ENCODE measurements at regions not wholly inside any gene's neighbourhood (a gene's known extent, or its start where the extent isn't known, plus 50 kb on each side); places are given as distances from the start of the nearest gene placed in this dataset.

DNA sequence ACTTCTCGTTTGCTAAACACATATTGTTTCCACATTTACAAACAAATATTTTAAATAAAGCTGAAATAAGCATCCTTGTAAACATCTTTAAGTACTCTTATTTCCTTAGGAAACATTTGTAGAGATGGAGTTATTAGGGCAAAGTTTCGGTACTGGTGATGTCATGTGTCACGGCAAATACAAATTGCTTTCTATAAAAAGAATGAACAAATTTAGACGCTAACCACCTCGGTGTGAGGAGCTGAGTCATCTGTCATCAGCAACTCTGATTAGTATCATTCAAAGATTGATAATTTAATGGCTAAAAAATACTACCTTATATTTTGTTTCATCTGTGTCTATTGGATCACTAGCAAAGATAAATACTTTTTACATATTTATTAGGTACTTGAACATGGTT lies 982.0 kb downstream of the VRK1 start:
- H3K9me3 ChIP-seq (ENCODE audit: low read depth) = no peaks in the 10 kb centered on the region
- WGBS (ENCODE audit: low lambda C conversion rate, missing lambda C conversion rate) = 80% methylated on average over 5 of the region's 5 CpGs
- TF ChIP-seq, protein P1, sequence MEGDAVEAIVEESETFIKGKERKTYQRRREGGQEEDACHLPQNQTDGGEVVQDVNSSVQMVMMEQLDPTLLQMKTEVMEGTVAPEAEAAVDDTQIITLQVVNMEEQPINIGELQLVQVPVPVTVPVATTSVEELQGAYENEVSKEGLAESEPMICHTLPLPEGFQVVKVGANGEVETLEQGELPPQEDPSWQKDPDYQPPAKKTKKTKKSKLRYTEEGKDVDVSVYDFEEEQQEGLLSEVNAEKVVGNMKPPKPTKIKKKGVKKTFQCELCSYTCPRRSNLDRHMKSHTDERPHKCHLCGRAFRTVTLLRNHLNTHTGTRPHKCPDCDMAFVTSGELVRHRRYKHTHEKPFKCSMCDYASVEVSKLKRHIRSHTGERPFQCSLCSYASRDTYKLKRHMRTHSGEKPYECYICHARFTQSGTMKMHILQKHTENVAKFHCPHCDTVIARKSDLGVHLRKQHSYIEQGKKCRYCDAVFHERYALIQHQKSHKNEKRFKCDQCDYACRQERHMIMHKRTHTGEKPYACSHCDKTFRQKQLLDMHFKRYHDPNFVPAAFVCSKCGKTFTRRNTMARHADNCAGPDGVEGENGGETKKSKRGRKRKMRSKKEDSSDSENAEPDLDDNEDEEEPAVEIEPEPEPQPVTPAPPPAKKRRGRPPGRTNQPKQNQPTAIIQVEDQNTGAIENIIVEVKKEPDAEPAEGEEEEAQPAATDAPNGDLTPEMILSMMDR (IDR thresholded peaks at IDR 0.05; ENCODE audit: poor library complexity) = no peak
- TF ChIP-seq EZH2phosphoT487 (IDR thresholded peaks at IDR 0.05; ENCODE audit: low read depth, severe bottlenecking, unreplicated experiment) = no peak
- TF ChIP-seq EZH2 (IDR thresholded peaks at IDR 0.05; ENCODE audit: borderline replicate concordance) = no peak

DNA sequence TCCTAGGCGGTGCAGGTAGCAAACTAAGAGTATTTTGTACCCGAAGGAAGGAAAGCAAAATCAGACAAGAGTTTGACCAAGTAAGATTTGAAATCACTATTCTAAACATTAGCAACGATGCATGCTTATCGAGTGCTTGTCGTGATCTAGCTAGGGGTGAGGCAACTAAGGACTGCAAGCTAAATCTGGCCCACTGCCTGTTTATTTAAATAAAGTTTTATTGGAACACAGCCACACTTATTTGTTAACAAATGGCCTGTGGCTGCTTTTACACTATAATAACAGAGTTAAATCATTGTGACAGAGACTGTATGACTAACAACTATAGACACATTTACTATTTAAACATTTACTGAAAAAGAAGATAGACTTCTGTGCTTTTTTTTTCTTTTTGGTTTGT lies 983.6 kb downstream of the VRK1 start:
- H3K27me3 ChIP-seq = no peaks in the 10 kb centered on the region
- no peaks in the 10 kb centered on the region for H4K20me1 ChIP-seq (ENCODE audit: insufficient read depth, poor library complexity, severe bottlenecking)
- no peak overlapping the region for H3K4me3 ChIP-seq
- H3K36me3 ChIP-seq (replicated peaks; ENCODE audit: insufficient read depth, low read depth) = no peaks in the 10 kb centered on the region
- no peaks in the 10 kb centered on the region for H3K79me2 ChIP-seq
- H3K4me1 ChIP-seq (ENCODE audit: insufficient read depth) = no peaks in the 10 kb centered on the region
- no peak overlapping the region for H3K4me2 ChIP-seq
- WGBS (ENCODE audit: low lambda C conversion rate, missing lambda C conversion rate) = 89% methylated on average over 5 of the region's 5 CpGs
- H3K9me2 ChIP-seq (replicated peaks; ENCODE audit: insufficient read depth) = no peaks in the 10 kb centered on the region
- no peaks in the 10 kb centered on the region for H3K9me3 ChIP-seq (ENCODE audit: low read depth)
- DNase-seq (ENCODE audit: low spot score) = no peak
- no peak overlapping the region for H3K27ac ChIP-seq
- no peak overlapping the region for H2AFZ ChIP-seq
- no peak for TF ChIP-seq EZH2 (IDR thresholded peaks at IDR 0.05; ENCODE audit: borderline replicate concordance)
- no peak for TF ChIP-seq EZH2phosphoT487 (IDR thresholded peaks at IDR 0.05; ENCODE audit: low read depth, severe bottlenecking, unreplicated experiment)
- TF ChIP-seq, protein P1 (IDR thresholded peaks at IDR 0.05; ENCODE audit: poor library complexity) = no peak

More for the DNA sequence above, 982.0 kb downstream of the VRK1 start:
- H3K27me3 ChIP-seq = no peaks in the 10 kb centered on the region
- no peaks in the 10 kb centered on the region for H3K36me3 ChIP-seq (replicated peaks; ENCODE audit: insufficient read depth, low read depth)
- no peaks in the 10 kb centered on the region for H3K9me2 ChIP-seq (replicated peaks; ENCODE audit: insufficient read depth)
- H3K4me2 ChIP-seq = no peak overlapping the region
- H3K4me1 ChIP-seq (ENCODE audit: insufficient read depth) = no peaks in the 10 kb centered on the region
- no peak overlapping the region for H2AFZ ChIP-seq
- H3K4me3 ChIP-seq = no peak overlapping the region
- no peak overlapping the region for H3K27ac ChIP-seq
- no peak for DNase-seq (ENCODE audit: low spot score)
- no peaks in the 10 kb centered on the region for H3K79me2 ChIP-seq
- no peaks in the 10 kb centered on the region for H4K20me1 ChIP-seq (ENCODE audit: insufficient read depth, poor library complexity, severe bottlenecking)

DNA sequence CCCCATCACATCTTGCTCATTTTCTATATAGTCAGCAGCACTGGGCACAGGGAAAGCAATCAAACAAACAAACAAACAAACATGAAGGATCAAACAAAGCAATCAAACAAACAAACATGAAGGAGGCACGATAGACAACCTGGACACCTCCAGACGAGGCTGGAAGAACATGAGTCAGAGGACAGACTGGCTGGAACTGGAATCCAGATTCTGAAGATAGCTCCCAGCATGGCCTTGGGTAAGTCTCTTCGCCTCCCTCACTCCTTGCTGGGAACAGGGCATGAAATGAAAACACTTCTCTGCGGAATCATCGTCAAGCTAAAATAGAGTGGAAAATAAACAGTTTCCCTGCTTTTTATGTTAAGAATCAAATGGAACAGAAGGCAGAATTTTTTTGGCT lies 984.8 kb downstream of the VRK1 start:
- DNase-seq (ENCODE audit: low spot score) = no peak
- Histone ChIP-seq H2AFZ (no peak overlapping the region), H4K20me1 (ENCODE audit: insufficient read depth, poor library complexity, severe bottlenecking) (no peaks in the 10 kb centered on the region), H3K9me2 (replicated peaks; ENCODE audit: insufficient read depth) (no peaks in the 10 kb centered on the region), H3K4me2 (no peak overlapping the region), H3K4me3 (no peak overlapping the region), H3K9me3 (ENCODE audit: low read depth) (peaks cover 1% of the 10 kb centered on the region), H3K36me3 (replicated peaks; ENCODE audit: insufficient read depth, low read depth) (no peaks in the 10 kb centered on the region), H3K27me3 (no peaks in the 10 kb centered on the region), H3K4me1 (ENCODE audit: insufficient read depth) (no peaks in the 10 kb centered on the region), H3K79me2 (no peaks in the 10 kb centered on the region), H3K27ac (no peak overlapping the region)
- TF ChIP-seq EZH2 (IDR thresholded peaks at IDR 0.05; ENCODE audit: borderline replicate concordance) (no peak), EZH2phosphoT487 (IDR thresholded peaks at IDR 0.05; ENCODE audit: low read depth, severe bottlenecking, unreplicated experiment) (no peak)
- WGBS (ENCODE audit: low lambda C conversion rate, missing lambda C conversion rate) = 91% methylated on average over 5 of the region's 5 CpGs

DNA sequence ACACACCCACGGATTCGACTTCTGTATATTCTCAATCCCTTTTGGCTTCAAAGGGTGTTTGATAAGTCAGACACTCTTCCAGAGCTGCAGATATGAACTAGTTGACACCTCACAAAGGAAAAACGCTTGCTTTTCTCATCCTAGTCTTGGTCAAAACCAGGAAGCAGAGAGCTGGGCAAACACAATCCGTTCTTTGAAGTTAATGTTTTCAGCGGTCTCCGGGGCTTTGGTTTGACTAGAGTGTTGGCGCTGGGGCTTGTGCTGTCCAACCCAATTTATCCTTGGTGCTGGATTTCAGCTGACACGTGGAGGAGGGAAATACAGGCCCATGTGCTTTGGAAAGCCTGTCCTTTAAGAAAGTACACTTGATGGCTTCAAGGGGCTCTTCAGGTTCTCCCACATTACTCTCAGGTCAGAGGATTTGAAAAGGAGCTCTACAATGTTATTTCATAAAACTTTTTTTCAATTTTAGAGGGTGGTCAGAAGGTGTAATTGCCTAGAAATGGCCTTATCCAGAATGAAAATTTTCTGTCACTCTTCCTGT lies 985.8 kb downstream of the VRK1 start:
- Histone ChIP-seq H3K4me1 (ENCODE audit: insufficient read depth) (no peaks in the 10 kb centered on the region), H3K4me2 (no peak overlapping the region), H3K36me3 (replicated peaks; ENCODE audit: insufficient read depth, low read depth) (no peaks in the 10 kb centered on the region), H4K20me1 (ENCODE audit: insufficient read depth, poor library complexity, severe bottlenecking) (no peaks in the 10 kb centered on the region), H3K9me2 (replicated peaks; ENCODE audit: insufficient read depth) (no peaks in the 10 kb centered on the region), H3K79me2 (no peaks in the 10 kb centered on the region), H3K27me3 (no peaks in the 10 kb centered on the region), H3K27ac (no peak overlapping the region), H3K9me3 (ENCODE audit: low read depth) (peaks cover 3% of the 10 kb centered on the region), H2AFZ (no peak overlapping the region), H3K4me3 (no peak overlapping the region)
- DNase-seq (ENCODE audit: low spot score) = no peak
- WGBS (ENCODE audit: low lambda C conversion rate, missing lambda C conversion rate) = 81% methylated on average over 8 of the region's 8 CpGs
- TF ChIP-seq EZH2 (IDR thresholded peaks at IDR 0.05; ENCODE audit: borderline replicate concordance) (no peak), EZH2phosphoT487 (IDR thresholded peaks at IDR 0.05; ENCODE audit: low read depth, severe bottlenecking, unreplicated experiment) (no peak)
- TF ChIP-seq, protein P1 (IDR thresholded peaks at IDR 0.05; ENCODE audit: poor library complexity) = no peak
